H1 (cell line): ENCODE measurements at regions not wholly inside any gene's neighbourhood (a gene's known extent, or its start where the extent isn't known, plus 50 kb on each side); places are given as distances from the start of the nearest gene placed in this dataset.

Experiments
- CTCF ChIA-PET: fragments of 300-600 bp; sonication (Branson Sonifier 250); formaldehyde crosslinking; loops from one replicate; lab custom pipeline; 2021; ENCODE audit not compliant: partially characterized antibody; lab: Charles Lee
- POLR2A ChIA-PET: fragments of 300-600 bp; sonication (Branson Sonifier 250); formaldehyde crosslinking; loops from one replicate; lab custom pipeline; 2021; ENCODE audit warnings: inconsistent platforms; ENCODE audit not compliant: partially characterized antibody; lab: Charles Lee
- DNase-seq, 2 experiments: peaks; one replicate each; pipeline versions ENCODE4 v3.0.0 to v3.0.0-alpha.2; 2010 to 2022; ENCODE audit warnings: low spot score in 2 of 2, low read depth in 1 of 2, mixed read lengths in 1 of 2
- FAIRE-seq: peaks from 2 replicates; lab custom pipeline; 2011; peaks lifted over from hg19 to GRCh38; lab: Jason Lieb, UNC
- H2AFZ ChIP-seq: 2 replicates; pipeline ENCODE4 v1.8.1; 2012; ENCODE audit warnings: low read length, inconsistent platforms
- H2AK5ac ChIP-seq: 2 replicates; pipeline ENCODE4 v1.6.1; 2013; ENCODE audit warnings: low read depth, low read length
- H2BK120ac ChIP-seq: replicated peaks from 2 replicates; pipeline ENCODE3; 2013; ENCODE audit warnings: low read depth, low read length, inconsistent platforms
- H2BK12ac ChIP-seq: 2 replicates; pipeline ENCODE4 v1.6.1; 2013; ENCODE audit warnings: low read depth, low read length
- H2BK15ac ChIP-seq: 2 replicates; pipeline ENCODE4 v1.6.1; 2013; ENCODE audit warnings: low read length
- H2BK20ac ChIP-seq: 2 replicates; pipeline ENCODE4 v1.6.1; 2013; ENCODE audit warnings: low read length
- H2BK5ac ChIP-seq: 2 replicates; pipeline ENCODE4 v1.6.1; 2013; ENCODE audit warnings: low read depth, low read length
- H3K14ac ChIP-seq: 2 replicates; pipeline ENCODE4 v1.6.1; 2013; ENCODE audit warnings: inconsistent platforms; ENCODE audit not compliant: insufficient read length
- H3K18ac ChIP-seq: 2 replicates; pipeline ENCODE4 v1.6.1; 2013; ENCODE audit warnings: low read length; ENCODE audit errors: extremely low read depth
- H3K23ac ChIP-seq: 2 replicates; pipeline ENCODE4 v1.6.1; 2013; ENCODE audit warnings: inconsistent platforms; ENCODE audit not compliant: insufficient read length
- H3K23me2 ChIP-seq: 2 replicates; pipeline ENCODE4 v1.6.1; 2013; ENCODE audit warnings: low read depth, low read length
- H3K27ac ChIP-seq: 2 replicates; pipeline ENCODE4 v1.6.1; 2011; ENCODE audit warnings: low read depth, low read length, inconsistent platforms
- H3K27me3 ChIP-seq, 4 experiments: replicated peaks in 1 of 4; 1 replicate in 1 of 4; 2 replicates in 3 of 4; pipeline versions ENCODE4 v1.6.1 to v1.8.1; 2011 to 2013; ENCODE audit warnings: low read length in 3 of 4, mild to moderate bottlenecking in 3 of 4, inconsistent platforms in 2 of 4, mixed read lengths in 2 of 4, moderate library complexity in 1 of 4; ENCODE audit not compliant: control insufficient read depth in 3 of 4, insufficient read depth in 3 of 4; ENCODE audit errors: extremely low read depth in 1 of 4
- H3K36me3 ChIP-seq, 4 experiments: 2 replicates each; pipeline versions ENCODE4 v1.6.1 to v1.8.1; 2011 to 2013; ENCODE audit warnings: mild to moderate bottlenecking in 4 of 4, low read length in 3 of 4, moderate library complexity in 2 of 4, control low read depth in 1 of 4, inconsistent platforms in 1 of 4; ENCODE audit not compliant: insufficient read depth in 4 of 4, control insufficient read depth in 2 of 4
- H3K4ac ChIP-seq: replicated peaks from 2 replicates; pipeline ENCODE3; 2013; ENCODE audit warnings: low read length, low read depth, mixed read lengths, inconsistent platforms; ENCODE audit not compliant: insufficient read length
- H3K4me1 ChIP-seq, 4 experiments: replicated peaks in 1 of 4; 1 replicate in 1 of 4; 2 replicates in 3 of 4; pipeline versions ENCODE4 v1.6.1 to v1.8.1; 2011 to 2013; ENCODE audit warnings: low read length in 3 of 4, inconsistent platforms in 2 of 4, mixed read lengths in 1 of 4; ENCODE audit not compliant: insufficient read depth in 4 of 4, control insufficient read depth in 3 of 4
- H3K4me2 ChIP-seq, 2 experiments: 2 replicates each; pipeline versions ENCODE4 v1.6.1 to v1.8.1; 2011 to 2013; ENCODE audit warnings: low read depth in 2 of 2, low read length in 2 of 2, control low read depth in 1 of 2, inconsistent platforms in 1 of 2, mild to moderate bottlenecking in 1 of 2; ENCODE audit not compliant: insufficient read depth in 1 of 2
- H3K4me3 ChIP-seq, 4 experiments: fragments of 200-600, 300-600 bp in 1 of 4; sonication (generic), shearing (Covaris generic), sonication (Bioruptor Twin) in 1 of 4; 2 replicates each; pipeline versions ENCODE4 v1.5.1 to v1.8.1; 2011 to 2016; ENCODE audit warnings: low read length in 4 of 4, low read depth in 3 of 4, control low read depth in 2 of 4, inconsistent platforms in 2 of 4, mild to moderate bottlenecking in 2 of 4, mixed read lengths in 1 of 4, moderate library complexity in 1 of 4; ENCODE audit not compliant: insufficient read depth in 2 of 4; ENCODE audit errors: extremely low read depth in 1 of 4
- H3K56ac ChIP-seq: replicated peaks from 2 replicates; pipeline ENCODE3; 2013; ENCODE audit warnings: low read depth, mild to moderate bottlenecking, mixed read lengths, low read length, inconsistent platforms; ENCODE audit not compliant: insufficient read length
- H3K79me1 ChIP-seq: 2 replicates; pipeline ENCODE4 v1.6.1; 2013; ENCODE audit warnings: low read depth, low read length, control low read depth
- H3K79me2 ChIP-seq, 2 experiments: 2 replicates each; pipeline versions ENCODE4 v1.6.1 to v1.8.1; 2012 to 2013; ENCODE audit warnings: low read length in 2 of 2, mild to moderate bottlenecking in 2 of 2, inconsistent platforms in 1 of 2; ENCODE audit not compliant: insufficient read depth in 2 of 2, control insufficient read depth in 1 of 2
- H3K9ac ChIP-seq, 4 experiments: replicated peaks in 1 of 4; 1 replicate in 1 of 4; 2 replicates in 3 of 4; pipeline versions ENCODE4 v1.6.1 to v1.8.1; 2011 to 2013; ENCODE audit warnings: low read depth in 3 of 4, low read length in 3 of 4, control low read depth in 2 of 4, mild to moderate bottlenecking in 2 of 4, moderate library complexity in 2 of 4, inconsistent platforms in 1 of 4; ENCODE audit errors: extremely low read depth in 1 of 4
- H3K9me3 ChIP-seq, 2 experiments: 2 replicates each; pipeline versions ENCODE4 v1.6.1 to v1.8.1; 2012 to 2013; ENCODE audit warnings: mild to moderate bottlenecking in 2 of 2, moderate library complexity in 2 of 2, control low read depth in 1 of 2, inconsistent platforms in 1 of 2, low read depth in 1 of 2, low read length in 1 of 2, mixed read lengths in 1 of 2; ENCODE audit not compliant: insufficient read depth in 2 of 2
- H4K20me1 ChIP-seq, 2 experiments: replicated peaks in 1 of 2; 2 replicates each; pipeline versions ENCODE3 to v1.8.1; 2011 to 2013; ENCODE audit warnings: inconsistent platforms in 2 of 2, low read length in 2 of 2, mild to moderate bottlenecking in 1 of 2; ENCODE audit not compliant: insufficient read depth in 2 of 2, control insufficient read depth in 1 of 2
- H4K5ac ChIP-seq: 2 replicates; pipeline ENCODE4 v1.6.1; 2013; ENCODE audit warnings: low read length, low read depth, mixed read lengths, inconsistent platforms; ENCODE audit not compliant: insufficient read length
- H4K8ac ChIP-seq: 2 replicates; pipeline ENCODE4 v1.8.0; 2013; ENCODE audit warnings: mild to moderate bottlenecking, moderate library complexity, low read length, inconsistent platforms; ENCODE audit not compliant: insufficient read depth; ENCODE audit errors: extremely low read depth
- H4K91ac ChIP-seq: replicated peaks from 2 replicates; pipeline ENCODE3; 2013; ENCODE audit warnings: low read length, mixed read lengths, inconsistent platforms; ENCODE audit not compliant: insufficient read length
- MAX ChIP-seq: IDR thresholded peaks from 2 replicates; pipeline ENCODE4 v1.6.1; 2012; ENCODE audit warnings: inconsistent platforms
- SIRT6 ChIP-seq: IDR thresholded peaks from one replicate; pipeline ENCODE4 v1.7.1; 2012; ENCODE audit warnings: low read length, inconsistent platforms
- WGBS, 2 experiments: shearing (Covaris generic) in 1 of 2; methylation state at CpG; one replicate each; pipeline versions ENCODE4 v1.1.6 to v1.1.7; 2013 to 2015; ENCODE audit warnings: low lambda C conversion rate in 2 of 2, mixed read lengths in 2 of 2, inconsistent platforms in 1 of 2, low coverage in 1 of 2, missing lambda C conversion rate in 1 of 2; ENCODE audit not compliant: insufficient replicate concordance in 2 of 2, insufficient coverage in 1 of 2, insufficient read length in 1 of 2; ENCODE audit errors: extremely low coverage in 1 of 2, missing lambda C conversion rate in 1 of 2; 5-methylcytosine and 5-hydroxymethylcytosine counted together

DNA sequence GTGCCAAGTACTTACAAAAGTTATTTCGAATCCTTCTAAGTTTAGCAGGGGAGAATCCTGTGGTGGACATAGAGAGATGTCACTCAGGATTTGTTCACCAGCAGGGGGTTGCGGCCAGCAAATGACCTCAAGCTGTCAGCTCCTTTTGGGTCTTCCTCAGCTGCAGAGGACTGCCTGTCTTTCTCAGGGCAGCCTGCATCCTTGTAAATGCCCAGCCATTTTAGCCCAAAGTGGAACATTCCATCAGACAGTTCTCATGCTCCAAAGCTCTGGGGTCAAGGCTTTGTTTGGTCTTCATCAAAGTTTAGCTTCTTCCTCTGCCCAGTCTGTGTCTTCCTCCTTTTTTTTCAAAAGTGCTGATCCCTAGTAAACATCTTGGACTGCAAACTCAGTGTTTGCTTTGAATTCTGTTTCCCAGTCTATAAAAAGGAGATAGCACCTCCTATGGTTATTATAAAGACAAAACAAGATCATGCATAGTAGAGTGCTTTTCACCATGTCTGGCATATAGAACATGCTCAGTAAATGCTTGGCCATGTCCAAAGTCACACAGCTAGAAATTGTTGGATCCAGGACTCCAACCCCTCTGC, 156.4 kb upstream of the GATB start:
- no peak overlapping the region for H4K8ac ChIP-seq
- DNase-seq, result no peak
- H3K4me2 ChIP-seq, result no peak overlapping the region
- H2AFZ ChIP-seq, result 0 out of 2 replicates have a peak overlapping the region, but pooled peaks have one; percentile 56
- 0 out of 7 replicates have a peak, but pooled peaks cover 0 to 2% (median 0%) of the 10 kb centered on the region in 4 experiments for H3K4me1 ChIP-seq
- no peak overlapping the region for H3K56ac ChIP-seq
- H2BK120ac ChIP-seq, result no peak overlapping the region
- no peaks in the 10 kb centered on the region for H3K36me3 ChIP-seq
- no peak overlapping the region for H3K4me3 ChIP-seq
- no peak overlapping the region for H4K5ac ChIP-seq
- no peaks in the 10 kb centered on the region for H4K20me1 ChIP-seq
- CTCF ChIA-PET, result interaction anchor here (0.7 to 1.2 kb wide), 3 partner anchors 40 to 234 kb away, joined by 3 read pairs; no protein-coding TSS in a partner anchor
- no peaks in the 10 kb centered on the region for H3K9me3 ChIP-seq
- no peak overlapping the region for H3K4ac ChIP-seq
- 74% methylated on average over 2 of the region's 2 CpGs; no CpG with 5 or more reads in 1 of the 2 experiments for WGBS, 2 experiments
- POLR2A ChIA-PET, result no interaction called here
- H3K27ac ChIP-seq, result no peak overlapping the region
- no peak overlapping the region for H4K91ac ChIP-seq
- no peaks in the 10 kb centered on the region for H3K79me1 ChIP-seq
- no peak overlapping the region for H3K23ac ChIP-seq
- no peak overlapping the region for H3K9ac ChIP-seq
- no peaks in the 10 kb centered on the region for H3K79me2 ChIP-seq
- no peaks in the 10 kb centered on the region for H3K27me3 ChIP-seq
- no peak overlapping the region for H2AK5ac ChIP-seq
- H2BK5ac ChIP-seq, result no peak overlapping the region
- H2BK15ac ChIP-seq, result no peak overlapping the region
- H3K14ac ChIP-seq, result no peak overlapping the region
- no peak for FAIRE-seq
- H3K23me2 ChIP-seq, result no peaks in the 10 kb centered on the region
- H2BK20ac ChIP-seq, result no peak overlapping the region
- no peak overlapping the region for H2BK12ac ChIP-seq
- H3K18ac ChIP-seq, result no peak overlapping the region
- TF ChIP-seq SIRT6, result no peak
- no peak for TF ChIP-seq MAX
